Right lobe of liver (tissue), 6 donors: ENCODE measurements at regions not wholly inside any gene's neighbourhood (a gene's known extent, or its start where the extent isn't known, plus 50 kb on each side); places are given as distances from the start of the nearest gene placed in this dataset.

Experiments
- ATAC-seq, 4 donors: fragments of 200-7000 bp; cut with Tn5 transposase; one replicate each; pipeline ENCODE4 v1.9.1; 2020; ENCODE audit warnings: mild to moderate bottlenecking in 4 of 4, moderate library complexity in 4 of 4
- DNase-seq, 3 donors: peaks; one replicate each; pipeline ENCODE4 v3.0.0-alpha.2; 2020
- H3K27ac ChIP-seq, 3 donors: fragments of 200-600 bp; one replicate each; pipeline ENCODE4 v1.8.0; 2022
- H3K27me3 ChIP-seq, 2 donors: fragments of 200-600 bp; one replicate each; pipeline ENCODE4 v1.8.0; 2022
- H3K36me3 ChIP-seq, 4 donors: fragments of 200-600 bp; sonication (generic) in 1 of 4; one replicate each; pipeline versions ENCODE4 v1.5.1 to v1.8.0; 2017 to 2022; ENCODE audit warnings: control low read depth in 1 of 4
- H3K4me1 ChIP-seq, 4 donors: fragments of 200-600 bp; sonication (generic) in 1 of 4; one replicate each; pipeline versions ENCODE4 v1.5.1 to v1.8.0; 2017 to 2022; ENCODE audit warnings: control low read depth in 1 of 4
- H3K4me3 ChIP-seq, 3 donors: fragments of 200-600 bp; one replicate each; pipeline ENCODE4 v1.8.0; 2022
- H3K9me3 ChIP-seq, 4 donors: fragments of 200-600 bp; sonication (generic) in 1 of 4; one replicate each; pipeline versions ENCODE4 v1.5.1 to v1.8.0; 2017 to 2022; ENCODE audit warnings: control low read depth in 1 of 4
- POLR2A ChIP-seq: fragments of 450-650 bp; IDR thresholded peaks from one replicate; pipeline ENCODE4 v1.6.1; 2017; ENCODE audit warnings: antibody characterized with exemption, mild to moderate bottlenecking
- WGBS: methylation state at CpG from one replicate; pipeline ENCODE4 v1.1.6; 2018; ENCODE audit warnings: low coverage, low lambda C conversion rate; ENCODE audit not compliant: insufficient coverage; ENCODE audit errors: missing lambda C conversion rate; 5-methylcytosine and 5-hydroxymethylcytosine counted together
- intact Hi-C, 2 donors: fragments of 100-400 bp; cut with DNase I; formaldehyde crosslinking; loops; one replicate each; pipeline versions ENCODE4 v1.11.2 to v1.14.1; 2022
- TF ChIP-seq, protein P1 (sequence below), 4 donors: fragments of 200-600 bp in 3 of 4; fragments of 450-650 bp in 1 of 4; IDR thresholded peaks; one replicate each; pipeline versions ENCODE4 v1.5.1 to v1.8.0; 2016 to 2022; ENCODE audit warnings: antibody characterized with exemption in 4 of 4, mild to moderate bottlenecking in 2 of 4
- donor health status: DM: no; HTN: yes; CAD: no.
- donor health status: DM: no; HTN: no; CAD: no.
- donor health status: DM: no; HTN: no; CAD: no.
- donor health status: DM: no; HTN: yes; CAD: no.
- donor health status: DM: no; HTN: yes; CAD: no.

DNA sequence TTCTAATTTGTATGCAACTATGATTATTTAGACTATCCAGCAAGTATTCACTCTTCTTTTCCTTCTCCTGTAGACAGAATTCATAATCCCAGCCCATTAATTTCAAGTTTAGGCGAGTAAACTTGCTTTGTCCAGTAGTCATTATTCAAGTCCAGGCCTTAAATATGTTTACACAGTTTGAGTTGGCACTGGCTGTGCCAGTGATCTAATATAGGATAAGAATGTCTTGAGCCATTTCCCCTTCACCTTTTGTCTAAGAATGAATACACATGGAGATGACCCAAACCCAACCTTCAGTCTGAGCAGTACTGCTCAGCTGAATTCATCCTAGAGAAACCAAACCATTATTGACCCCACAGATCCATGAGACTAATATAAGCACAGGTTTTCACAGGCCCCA, 930.4 kb upstream of the CDH8 start:
- 73% methylated on average over 1 of the region's 1 CpG for WGBS
- Histone ChIP-seq H3K27ac (no peak overlapping the region), H3K9me3 (no peaks in the 10 kb centered on the region), H3K27me3 (no peaks in the 10 kb centered on the region), H3K4me3 (no peak overlapping the region), H3K36me3 (no peaks in the 10 kb centered on the region), H3K4me1 (no peaks in the 10 kb centered on the region)
- ATAC-seq, result no peak
- intact Hi-C loops, result no loop called here
- DNase-seq, result no peak
- no peak for TF ChIP-seq POLR2A
- TF ChIP-seq, protein P1, sequence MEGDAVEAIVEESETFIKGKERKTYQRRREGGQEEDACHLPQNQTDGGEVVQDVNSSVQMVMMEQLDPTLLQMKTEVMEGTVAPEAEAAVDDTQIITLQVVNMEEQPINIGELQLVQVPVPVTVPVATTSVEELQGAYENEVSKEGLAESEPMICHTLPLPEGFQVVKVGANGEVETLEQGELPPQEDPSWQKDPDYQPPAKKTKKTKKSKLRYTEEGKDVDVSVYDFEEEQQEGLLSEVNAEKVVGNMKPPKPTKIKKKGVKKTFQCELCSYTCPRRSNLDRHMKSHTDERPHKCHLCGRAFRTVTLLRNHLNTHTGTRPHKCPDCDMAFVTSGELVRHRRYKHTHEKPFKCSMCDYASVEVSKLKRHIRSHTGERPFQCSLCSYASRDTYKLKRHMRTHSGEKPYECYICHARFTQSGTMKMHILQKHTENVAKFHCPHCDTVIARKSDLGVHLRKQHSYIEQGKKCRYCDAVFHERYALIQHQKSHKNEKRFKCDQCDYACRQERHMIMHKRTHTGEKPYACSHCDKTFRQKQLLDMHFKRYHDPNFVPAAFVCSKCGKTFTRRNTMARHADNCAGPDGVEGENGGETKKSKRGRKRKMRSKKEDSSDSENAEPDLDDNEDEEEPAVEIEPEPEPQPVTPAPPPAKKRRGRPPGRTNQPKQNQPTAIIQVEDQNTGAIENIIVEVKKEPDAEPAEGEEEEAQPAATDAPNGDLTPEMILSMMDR (IDR thresholded peaks at IDR 0.05), result no peak

DNA sequence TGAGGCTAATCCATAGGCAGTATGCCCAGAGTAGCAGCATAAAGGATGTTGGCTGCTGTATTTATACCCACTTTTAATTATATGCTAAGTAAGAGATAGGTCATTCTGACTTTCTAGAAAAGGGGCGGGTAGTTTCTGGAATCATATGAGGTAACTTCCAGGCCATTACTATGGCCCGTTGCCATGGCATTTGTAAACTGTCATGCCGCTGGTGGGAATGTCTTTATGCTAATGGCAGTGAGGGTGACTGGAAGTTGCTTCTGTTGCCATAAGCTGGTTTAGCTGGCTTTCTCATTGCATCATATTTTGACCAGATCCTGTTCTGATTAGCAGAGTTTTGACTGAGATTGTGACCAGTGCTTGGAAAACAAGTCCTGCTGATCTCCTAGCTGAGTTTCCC, 929.6 kb upstream of the CDH8 start:
- H3K27ac ChIP-seq, result no peak overlapping the region
- H3K4me3 ChIP-seq, result no peak overlapping the region
- WGBS, result 72% methylated on average over 3 of the region's 3 CpGs
- ATAC-seq (no peak), DNase-seq (no peak)
- intact Hi-C loops, result no loop called here
- TF ChIP-seq POLR2A, result no peak
- TF ChIP-seq, protein P1 (IDR thresholded peaks at IDR 0.05), result no peak
- H3K9me3 ChIP-seq, result no peaks in the 10 kb centered on the region
- no peaks in the 10 kb centered on the region for H3K36me3 ChIP-seq
- no peaks in the 10 kb centered on the region for H3K27me3 ChIP-seq
- no peaks in the 10 kb centered on the region for H3K4me1 ChIP-seq

DNA sequence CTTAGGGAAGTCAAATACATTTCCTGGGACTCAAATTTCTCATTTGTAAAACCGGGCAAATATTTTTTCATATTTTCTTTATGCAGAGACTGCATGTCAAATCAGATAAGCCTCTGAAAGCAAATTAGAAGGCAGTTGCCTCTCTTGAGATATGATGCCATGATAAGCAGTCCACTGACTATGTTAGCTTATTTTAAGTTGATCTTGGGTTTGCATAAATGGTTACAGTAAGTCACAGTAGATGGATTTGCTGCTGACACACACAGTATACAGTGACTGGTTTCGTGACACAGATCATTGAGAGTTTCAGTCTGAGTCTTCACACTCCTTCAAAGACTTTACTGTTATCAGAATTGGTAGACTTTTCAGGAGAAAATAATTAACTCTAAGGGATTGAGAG, 927.6 kb upstream of the CDH8 start:
- TF ChIP-seq, protein P1 (IDR thresholded peaks at IDR 0.05), result no peak
- no peak for TF ChIP-seq POLR2A
- no peaks in the 10 kb centered on the region for H3K9me3 ChIP-seq
- H3K36me3 ChIP-seq, result no peaks in the 10 kb centered on the region
- ATAC-seq (no peak), DNase-seq (no peak)
- H3K27ac ChIP-seq, result no peak overlapping the region
- H3K4me1 ChIP-seq, result no peaks in the 10 kb centered on the region
- WGBS, result 45% methylated on average over 2 of the region's 2 CpGs
- intact Hi-C loops, result no loop called here
- no peaks in the 10 kb centered on the region for H3K27me3 ChIP-seq
- no peak overlapping the region for H3K4me3 ChIP-seq

DNA sequence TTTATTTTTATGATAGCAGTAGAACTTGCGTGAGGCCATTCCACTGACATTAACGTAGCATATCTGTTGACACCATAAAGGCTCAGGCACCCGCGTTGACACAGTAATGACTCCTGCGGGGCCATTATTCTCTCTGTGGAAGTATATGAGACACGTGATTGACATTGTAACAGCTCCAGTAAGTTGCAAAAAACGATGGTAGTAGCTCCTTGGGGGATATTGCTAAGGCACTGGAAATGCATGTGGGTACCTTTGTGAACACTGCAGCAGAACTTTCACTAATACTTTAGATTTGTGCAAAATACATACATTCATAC, 918.8 kb upstream of the CDH8 start:
- DNase-seq (no peak), ATAC-seq (no peak)
- Histone ChIP-seq H3K27me3 (no peaks in the 10 kb centered on the region), H3K27ac (no peak overlapping the region), H3K36me3 (no peaks in the 10 kb centered on the region), H3K9me3 (peaks cover 0 to 6% (median 0%) of the 10 kb centered on the region in 4 donors), H3K4me3 (no peak overlapping the region), H3K4me1 (no peaks in the 10 kb centered on the region)
- intact Hi-C loops, result no loop called here
- TF ChIP-seq POLR2A, result no peak
- TF ChIP-seq, protein P1 (IDR thresholded peaks at IDR 0.05), result no peak
- 45% methylated on average over 7 of the region's 7 CpGs for WGBS
